Brain pericyte (primary cell): ENCODE measurements at regions not wholly inside any gene's neighbourhood (a gene's known extent, or its start where the extent isn't known, plus 50 kb on each side); places are given as distances from the start of the nearest gene placed in this dataset.

Source experiments
- DNase-seq: peaks from one replicate; pipeline ENCODE4 v3.0.0-alpha.2; 2012; ENCODE audit warnings: low read depth, low spot score

GRCh38 chr19:46944918-46945628 is 74.6 kb upstream of the NPAS1 start:
- DNase-seq = peak; percentile 62

GRCh38 chr19:46945694-46946489 is 73.7 kb upstream of the NPAS1 start:
- DNase-seq = no peak

- DNase-seq = no peak
These were observed 72.9 kb upstream of the NPAS1 start for GRCh38 chr19:46946611-46947238.

GRCh38 chr19:46947866-46948265 is 71.8 kb upstream of the NPAS1 start:
- DNase-seq = no peak

GRCh38 chr19:46950526-46951170 is 69.0 kb upstream of the NPAS1 start:
- no peak for DNase-seq

GRCh38 chr19:46951171-46951986 is 68.3 kb upstream of the NPAS1 start:
- no peak for DNase-seq

GRCh38 chr19:46952874-46953273 is 66.8 kb upstream of the NPAS1 start:
- no peak for DNase-seq

GRCh38 chr19:46953955-46954501 is 65.6 kb upstream of the NPAS1 start:
- no peak for DNase-seq

- DNase-seq = no peak
These were observed 65.1 kb upstream of the NPAS1 start for GRCh38 chr19:46954502-46954992.

GRCh38 chr19:46954993-46955812 is 64.4 kb upstream of the NPAS1 start:
- DNase-seq = no peak

- DNase-seq = no peak
These were observed 63.7 kb upstream of the NPAS1 start for GRCh38 chr19:46955813-46956371.

- DNase-seq = peak; percentile 87
These were observed 61.1 kb upstream of the NPAS1 start for GRCh38 chr19:46958532-46958931.

- no peak for DNase-seq
These were observed 59.6 kb upstream of the NPAS1 start for GRCh38 chr19:46959894-46960556.

GRCh38 chr19:46962030-46962570 is 57.5 kb upstream of the NPAS1 start:
- DNase-seq = no peak

GRCh38 chr19:46963093-46963734 is 56.4 kb upstream of the NPAS1 start:
- DNase-seq = peak; percentile 94

GRCh38 chr19:46967578-46968032 is 52.0 kb upstream of the NPAS1 start:
- no peak for DNase-seq
